ENCODE measurements at regions not wholly inside any gene's neighbourhood (a gene's known extent, or its start where the extent isn't known, plus 50 kb on each side); places are given as distances from the start of the nearest gene placed in this dataset.

- TF ChIP-seq, protein P1, sequence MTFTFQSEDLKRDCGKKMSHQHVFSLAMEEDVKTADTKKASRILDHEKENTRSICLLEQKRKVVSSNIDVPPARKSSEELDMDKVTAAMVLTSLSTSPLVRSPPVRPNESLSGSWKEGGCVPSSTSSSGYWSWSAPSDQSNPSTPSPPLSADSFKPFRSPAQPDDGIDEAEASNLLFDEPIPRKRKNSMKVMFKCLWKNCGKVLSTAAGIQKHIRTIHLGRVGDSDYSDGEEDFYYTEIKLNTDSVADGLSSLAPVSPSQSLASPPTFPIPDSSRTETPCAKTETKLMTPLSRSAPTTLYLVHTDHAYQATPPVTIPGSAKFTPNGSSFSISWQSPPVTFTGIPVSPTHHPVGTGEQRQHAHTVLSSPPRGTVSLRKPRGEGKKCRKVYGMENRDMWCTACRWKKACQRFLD (tag by site-specific recombination; IDR thresholded peaks at IDR 0.05) = no peak
- TF ChIP-seq ZNF610 (tag by site-specific recombination; IDR thresholded peaks at IDR 0.05; ENCODE audit: borderline replicate concordance) = 0 out of 2 replicates have a peak, but pooled peaks have one; percentile 46
- no peak for TF ChIP-seq ZNF664 (tag by site-specific recombination; IDR thresholded peaks at IDR 0.05)
- TF ChIP-seq ELK4 (IDR thresholded peaks at IDR 0.05; ENCODE audit: borderline replicate concordance, low read depth, low read length) = no peak
- TF ChIP-seq KLF9 (tag by site-specific recombination; IDR thresholded peaks at IDR 0.05; ENCODE audit: low read depth) = no peak
- TF ChIP-seq ZNF768 (tag by site-specific recombination; IDR thresholded peaks at IDR 0.05) = no peak
- TF ChIP-seq, protein P2, sequence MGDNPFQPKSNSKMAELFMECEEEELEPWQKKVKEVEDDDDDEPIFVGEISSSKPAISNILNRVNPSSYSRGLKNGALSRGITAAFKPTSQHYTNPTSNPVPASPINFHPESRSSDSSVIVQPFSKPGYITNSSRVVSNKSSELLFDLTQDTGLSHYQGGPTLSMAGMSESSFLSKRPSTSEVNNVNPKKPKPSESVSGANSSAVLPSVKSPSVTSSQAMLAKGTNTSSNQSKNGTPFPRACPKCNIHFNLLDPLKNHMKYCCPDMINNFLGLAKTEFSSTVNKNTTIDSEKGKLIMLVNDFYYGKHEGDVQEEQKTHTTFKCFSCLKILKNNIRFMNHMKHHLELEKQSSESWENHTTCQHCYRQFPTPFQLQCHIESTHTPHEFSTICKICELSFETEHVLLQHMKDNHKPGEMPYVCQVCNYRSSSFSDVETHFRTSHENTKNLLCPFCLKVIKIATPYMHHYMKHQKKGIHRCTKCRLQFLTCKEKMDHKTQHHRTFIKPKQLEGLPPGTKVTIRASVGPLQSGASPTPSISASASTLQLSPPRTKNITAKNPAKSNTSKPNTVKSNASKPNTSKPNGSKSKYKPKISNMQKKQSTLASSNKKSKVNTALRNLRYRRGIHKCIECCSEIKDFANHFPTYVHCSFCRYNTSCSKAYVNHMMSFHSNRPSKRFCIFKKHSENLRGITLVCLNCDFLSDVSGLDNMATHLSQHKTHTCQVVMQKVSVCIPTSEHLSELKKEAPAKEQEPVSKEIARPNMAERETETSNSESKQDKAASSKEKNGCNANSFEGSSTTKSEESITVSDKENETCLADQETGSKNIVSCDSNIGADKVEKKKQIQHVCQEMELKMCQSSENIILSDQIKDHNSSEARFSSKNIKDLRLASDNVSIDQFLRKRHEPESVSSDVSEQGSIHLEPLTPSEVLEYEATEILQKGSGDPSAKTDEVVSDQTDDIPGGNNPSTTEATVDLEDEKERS (tag by site-specific recombination; IDR thresholded peaks at IDR 0.05) = no peak
- no peak for TF ChIP-seq ZNF140 (tag by site-specific recombination; IDR thresholded peaks at IDR 0.05)
- TF ChIP-seq ZNF416 (tag by site-specific recombination; IDR thresholded peaks at IDR 0.05) = no peak
- TF ChIP-seq ZNF394 (tag by site-specific recombination; IDR thresholded peaks at IDR 0.05; ENCODE audit: borderline replicate concordance) = no peak
- 0 out of 2 replicates have a peak, but pooled peaks have one; percentile 47 for TF ChIP-seq YY1 (tag by site-specific recombination; IDR thresholded peaks at IDR 0.05)
- peak; percentile 53; the same call in 1 of the 2 replicates for TF ChIP-seq SP7 (tag by site-specific recombination; IDR thresholded peaks at IDR 0.05)
- TF ChIP-seq ZFP3 (tag by site-specific recombination; IDR thresholded peaks at IDR 0.05; ENCODE audit: low read depth) = 0 out of 2 replicates have a peak, but pooled peaks have one; percentile 12
- peak; percentile 85 for TF ChIP-seq ZNF488 (tag by site-specific recombination; IDR thresholded peaks at IDR 0.05)
- TF ChIP-seq ZNF670 (tag by site-specific recombination; IDR thresholded peaks at IDR 0.05; ENCODE audit: low read depth) = no peak
- no peak for TF ChIP-seq ZBTB10 (tag by site-specific recombination; IDR thresholded peaks at IDR 0.05)
- TF ChIP-seq KLF16 (tag by site-specific recombination; IDR thresholded peaks at IDR 0.05) = no peak
- TF ChIP-seq, protein P3, sequence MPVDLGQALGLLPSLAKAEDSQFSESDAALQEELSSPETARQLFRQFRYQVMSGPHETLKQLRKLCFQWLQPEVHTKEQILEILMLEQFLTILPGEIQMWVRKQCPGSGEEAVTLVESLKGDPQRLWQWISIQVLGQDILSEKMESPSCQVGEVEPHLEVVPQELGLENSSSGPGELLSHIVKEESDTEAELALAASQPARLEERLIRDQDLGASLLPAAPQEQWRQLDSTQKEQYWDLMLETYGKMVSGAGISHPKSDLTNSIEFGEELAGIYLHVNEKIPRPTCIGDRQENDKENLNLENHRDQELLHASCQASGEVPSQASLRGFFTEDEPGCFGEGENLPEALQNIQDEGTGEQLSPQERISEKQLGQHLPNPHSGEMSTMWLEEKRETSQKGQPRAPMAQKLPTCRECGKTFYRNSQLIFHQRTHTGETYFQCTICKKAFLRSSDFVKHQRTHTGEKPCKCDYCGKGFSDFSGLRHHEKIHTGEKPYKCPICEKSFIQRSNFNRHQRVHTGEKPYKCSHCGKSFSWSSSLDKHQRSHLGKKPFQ (tag by site-specific recombination; IDR thresholded peaks at IDR 0.05) = 0 out of 2 replicates have a peak, but pooled peaks have one; percentile 29
- TF ChIP-seq BCL11A (tag by site-specific recombination; IDR thresholded peaks at IDR 0.05; ENCODE audit: low read depth) = no peak
- peak; percentile 51; the same call in 1 of the 2 replicates for TF ChIP-seq OSR2 (tag by site-specific recombination; IDR thresholded peaks at IDR 0.05)
- TF ChIP-seq TRIM28 (IDR thresholded peaks at IDR 0.05; ENCODE audit: borderline replicate concordance, low read length) = peak; percentile 73
- TF ChIP-seq ZEB2 (tag by site-specific recombination; IDR thresholded peaks at IDR 0.05) = 0 out of 2 replicates have a peak, but pooled peaks have one; percentile 23
- TF ChIP-seq, protein P4, sequence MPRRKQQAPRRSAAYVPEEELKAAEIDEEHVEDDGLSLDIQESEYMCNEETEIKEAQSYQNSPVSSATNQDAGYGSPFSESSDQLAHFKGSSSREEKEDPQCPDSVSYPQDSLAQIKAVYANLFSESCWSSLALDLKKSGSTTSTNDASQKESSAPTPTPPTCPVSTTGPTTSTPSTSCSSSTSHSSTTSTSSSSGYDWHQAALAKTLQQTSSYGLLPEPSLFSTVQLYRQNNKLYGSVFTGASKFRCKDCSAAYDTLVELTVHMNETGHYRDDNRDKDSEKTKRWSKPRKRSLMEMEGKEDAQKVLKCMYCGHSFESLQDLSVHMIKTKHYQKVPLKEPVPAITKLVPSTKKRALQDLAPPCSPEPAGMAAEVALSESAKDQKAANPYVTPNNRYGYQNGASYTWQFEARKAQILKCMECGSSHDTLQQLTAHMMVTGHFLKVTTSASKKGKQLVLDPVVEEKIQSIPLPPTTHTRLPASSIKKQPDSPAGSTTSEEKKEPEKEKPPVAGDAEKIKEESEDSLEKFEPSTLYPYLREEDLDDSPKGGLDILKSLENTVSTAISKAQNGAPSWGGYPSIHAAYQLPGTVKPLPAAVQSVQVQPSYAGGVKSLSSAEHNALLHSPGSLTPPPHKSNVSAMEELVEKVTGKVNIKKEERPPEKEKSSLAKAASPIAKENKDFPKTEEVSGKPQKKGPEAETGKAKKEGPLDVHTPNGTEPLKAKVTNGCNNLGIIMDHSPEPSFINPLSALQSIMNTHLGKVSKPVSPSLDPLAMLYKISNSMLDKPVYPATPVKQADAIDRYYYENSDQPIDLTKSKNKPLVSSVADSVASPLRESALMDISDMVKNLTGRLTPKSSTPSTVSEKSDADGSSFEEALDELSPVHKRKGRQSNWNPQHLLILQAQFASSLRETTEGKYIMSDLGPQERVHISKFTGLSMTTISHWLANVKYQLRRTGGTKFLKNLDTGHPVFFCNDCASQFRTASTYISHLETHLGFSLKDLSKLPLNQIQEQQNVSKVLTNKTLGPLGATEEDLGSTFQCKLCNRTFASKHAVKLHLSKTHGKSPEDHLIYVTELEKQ (tag by site-specific recombination; IDR thresholded peaks at IDR 0.05; ENCODE audit: borderline replicate concordance) = no peak
- TF ChIP-seq FEZF1 (tag by site-specific recombination; IDR thresholded peaks at IDR 0.05) = peak; percentile 85
- TF ChIP-seq ZNF776 (tag by site-specific recombination; IDR thresholded peaks at IDR 0.05; ENCODE audit: borderline replicate concordance) = no peak
- no peak for TF ChIP-seq ZNF530 (tag by site-specific recombination; IDR thresholded peaks at IDR 0.05; ENCODE audit: low read depth)
Measured at GRCh38 chr20:40397467-40397866, 291.6 kb downstream of the MAFB start (continued).

Data from HEK293 (cell line).